HL-60 (cell line): ENCODE measurements at regions not wholly inside any gene's neighbourhood (a gene's known extent, or its start where the extent isn't known, plus 50 kb on each side); places are given as distances from the start of the nearest gene placed in this dataset.

Experiments
- GABPA ChIP-seq: IDR thresholded peaks from 2 replicates; pipeline ENCODE4 v1.6.1; 2012; ENCODE audit warnings: low read depth
- POLR2AphosphoS5 ChIP-seq: IDR thresholded peaks from 2 replicates; pipeline ENCODE4 v1.6.1; 2012; ENCODE audit warnings: low read depth
- SPI1 ChIP-seq: IDR thresholded peaks from 2 replicates; pipeline ENCODE4 v1.6.1; 2012; ENCODE audit warnings: low read depth, mild to moderate bottlenecking, borderline replicate concordance
- TF ChIP-seq, protein P1 (sequence below): IDR thresholded peaks from one replicate; pipeline ENCODE4 v1.5.1; 2011; ENCODE audit warnings: low read length, control low read depth, inconsistent platforms; ENCODE audit not compliant: insufficient read depth

DNA sequence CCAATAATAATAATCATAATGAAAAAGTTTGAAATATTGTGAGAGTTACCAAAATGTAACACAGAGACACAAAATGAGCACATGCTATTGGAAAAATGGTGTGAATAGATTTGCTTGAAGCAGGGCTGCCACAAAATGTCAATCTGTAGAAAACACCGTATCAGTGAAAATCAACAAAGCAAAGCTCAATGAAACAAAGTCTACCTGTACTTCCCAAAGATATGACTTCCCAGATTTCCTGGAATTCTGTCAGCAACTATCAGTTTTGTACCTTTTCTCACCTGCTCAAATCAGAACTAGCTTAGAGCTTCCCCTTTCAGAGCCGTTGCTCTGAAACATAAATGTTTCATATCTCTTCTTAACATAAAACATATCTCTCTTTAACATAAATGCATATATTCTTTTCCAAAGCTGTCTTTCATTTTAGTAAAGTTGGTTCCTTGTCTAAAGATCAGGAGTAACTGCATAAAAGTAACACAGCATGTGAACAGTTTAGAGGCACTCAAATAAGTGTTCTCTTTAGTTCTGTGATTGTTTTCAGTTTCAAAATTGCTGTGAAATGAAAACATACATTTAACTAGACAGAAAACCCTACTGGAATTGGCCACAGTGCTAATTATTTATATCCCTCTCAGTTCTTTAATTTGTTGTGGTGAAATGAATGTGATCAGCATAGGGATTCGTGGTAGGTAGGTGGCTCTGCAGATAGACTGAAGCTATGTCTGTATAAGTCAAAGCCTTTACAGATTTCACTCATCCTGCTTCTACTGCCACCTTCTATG, 262.5 kb downstream of the KCNJ3 start:
- TF ChIP-seq, protein P1, sequence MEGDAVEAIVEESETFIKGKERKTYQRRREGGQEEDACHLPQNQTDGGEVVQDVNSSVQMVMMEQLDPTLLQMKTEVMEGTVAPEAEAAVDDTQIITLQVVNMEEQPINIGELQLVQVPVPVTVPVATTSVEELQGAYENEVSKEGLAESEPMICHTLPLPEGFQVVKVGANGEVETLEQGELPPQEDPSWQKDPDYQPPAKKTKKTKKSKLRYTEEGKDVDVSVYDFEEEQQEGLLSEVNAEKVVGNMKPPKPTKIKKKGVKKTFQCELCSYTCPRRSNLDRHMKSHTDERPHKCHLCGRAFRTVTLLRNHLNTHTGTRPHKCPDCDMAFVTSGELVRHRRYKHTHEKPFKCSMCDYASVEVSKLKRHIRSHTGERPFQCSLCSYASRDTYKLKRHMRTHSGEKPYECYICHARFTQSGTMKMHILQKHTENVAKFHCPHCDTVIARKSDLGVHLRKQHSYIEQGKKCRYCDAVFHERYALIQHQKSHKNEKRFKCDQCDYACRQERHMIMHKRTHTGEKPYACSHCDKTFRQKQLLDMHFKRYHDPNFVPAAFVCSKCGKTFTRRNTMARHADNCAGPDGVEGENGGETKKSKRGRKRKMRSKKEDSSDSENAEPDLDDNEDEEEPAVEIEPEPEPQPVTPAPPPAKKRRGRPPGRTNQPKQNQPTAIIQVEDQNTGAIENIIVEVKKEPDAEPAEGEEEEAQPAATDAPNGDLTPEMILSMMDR, result no peak
- no peak for TF ChIP-seq POLR2AphosphoS5
- no peak for TF ChIP-seq GABPA
- TF ChIP-seq SPI1, result no peak
